CD4-positive, alpha-beta T cell (primary cell): ENCODE measurements at regions not wholly inside any gene's neighbourhood (a gene's known extent, or its start where the extent isn't known, plus 50 kb on each side); places are given as distances from the start of the nearest gene placed in this dataset.

Source experiments
- ATAC-seq: fragments of 200-7000 bp; cut with Tn5 transposase; one replicate; pipeline ENCODE4 v1.10.0; 2022; ENCODE audit warnings: mild to moderate bottlenecking; ENCODE audit not compliant: poor library complexity
- CTCF ChIA-PET: fragments of 350-600 bp; sonication (Branson Sonifier 250); formaldehyde crosslinking; loops from one replicate; lab custom pipeline; 2021; ENCODE audit warnings: antibody characterized with exemption, inconsistent platforms; lab: Charles Lee
- POLR2A ChIA-PET: fragments of 350-600 bp; sonication (Branson Sonifier 250); formaldehyde crosslinking; loops from one replicate; lab custom pipeline; 2021; ENCODE audit warnings: antibody characterized with exemption, inconsistent platforms; lab: Charles Lee
- DNase-seq, 14 experiments: peaks; one replicate each; pipeline ENCODE4 v3.0.0-alpha.2; 2013 to 2020; ENCODE audit warnings: mixed read lengths in 2 of 14
- H3K27ac ChIP-seq, 2 donors: one replicate each; pipeline versions ENCODE4 v1.5.1 to v1.7.0; 2013; ENCODE audit warnings: low read length in 2 of 2, low read depth in 1 of 2, mild to moderate bottlenecking in 1 of 2
- H3K27me3 ChIP-seq, 2 experiments: 1 replicate in 1 of 2; 2 replicates in 1 of 2; pipeline versions ENCODE4 v1.6.1 to v1.7.0; 2013; ENCODE audit warnings: low read length in 2 of 2, control low read depth in 1 of 2, mild to moderate bottlenecking in 1 of 2, moderate library complexity in 1 of 2; ENCODE audit not compliant: insufficient read depth in 2 of 2, control insufficient read depth in 1 of 2
- H3K36me3 ChIP-seq: one replicate; pipeline ENCODE4 v1.6.1; 2013; ENCODE audit warnings: low read length, control low read depth; ENCODE audit not compliant: insufficient read depth
- H3K4me1 ChIP-seq: one replicate; pipeline ENCODE4 v1.6.1; 2013; ENCODE audit warnings: low read length, control low read depth; ENCODE audit not compliant: insufficient read depth
- H3K4me3 ChIP-seq: one replicate; pipeline ENCODE4 v1.5.1; 2013; ENCODE audit warnings: mild to moderate bottlenecking, low read length, moderate library complexity
- H3K9me3 ChIP-seq, 2 experiments: 1 replicate in 1 of 2; 2 replicates in 1 of 2; pipeline versions ENCODE4 v1.6.1 to v1.7.0; 2013; ENCODE audit warnings: low read length in 2 of 2, mild to moderate bottlenecking in 2 of 2, control low read depth in 1 of 2, moderate library complexity in 1 of 2; ENCODE audit not compliant: control insufficient read depth in 1 of 2, insufficient read depth in 1 of 2
- H3K27ac Mint-ChIP-seq: one replicate; pipeline ENCODE4 v1.8.0; 2020; ENCODE audit warnings: mixed read lengths
- H3K27me3 Mint-ChIP-seq: one replicate; pipeline ENCODE4 v1.8.0; 2021; ENCODE audit warnings: mixed read lengths
- H3K36me3 Mint-ChIP-seq: one replicate; pipeline ENCODE4 v1.8.0; 2021; ENCODE audit warnings: low read depth, mixed read lengths
- H3K4me1 Mint-ChIP-seq: one replicate; pipeline ENCODE4 v1.8.0; 2021; ENCODE audit warnings: low read depth, mixed read lengths
- H3K4me3 Mint-ChIP-seq: one replicate; pipeline ENCODE4 v1.8.0; 2020; ENCODE audit warnings: mild to moderate bottlenecking, mixed read lengths
- H3K9me3 Mint-ChIP-seq: one replicate; pipeline ENCODE4 v1.8.0; 2020; ENCODE audit warnings: mixed read lengths
- intact Hi-C, 2 experiments: fragments of 100-400 bp; cut with DNase I in 1 of 2; cut with micrococcal nuclease in 1 of 2; formaldehyde crosslinking; loops; one replicate each; pipeline versions ENCODE4 v1.15.1 to v1.9.0; 2023 to 2025; cut with DNase I, micrococcal nuclease
- TF ChIP-seq, protein P1 (sequence below): fragments of 200-600 bp; IDR thresholded peaks from one replicate; pipeline ENCODE4 v1.8.0; 2022; ENCODE audit warnings: antibody characterized with exemption, mild to moderate bottlenecking

DNA sequence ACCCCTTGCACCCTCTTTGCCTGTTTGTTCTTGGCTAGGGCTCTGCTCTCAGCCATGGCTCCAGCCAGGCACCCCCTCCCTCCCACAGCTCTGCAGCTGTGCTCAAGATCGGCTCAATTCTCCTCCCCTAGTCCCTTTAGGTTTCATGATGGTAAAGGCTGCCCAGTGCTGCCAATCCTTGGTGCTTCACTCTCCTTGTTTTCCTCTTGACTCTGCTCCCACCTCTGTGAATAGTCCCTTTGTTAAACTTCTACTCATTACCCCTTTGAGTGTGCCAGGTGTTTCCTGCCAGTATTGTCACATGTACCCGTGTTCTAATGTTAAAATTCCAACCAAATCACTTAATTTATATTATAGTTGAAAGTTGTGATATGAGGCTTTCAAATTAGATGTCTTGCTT, 101.0 kb upstream of the CERS6 start:
- CTCF ChIA-PET = interaction anchor here (1.2 kb wide), 1 partner anchor 9 kb away, joined by 6 read pairs; no protein-coding TSS in a partner anchor
- intact Hi-C loops = no loop called here
- TF ChIP-seq, protein P1, sequence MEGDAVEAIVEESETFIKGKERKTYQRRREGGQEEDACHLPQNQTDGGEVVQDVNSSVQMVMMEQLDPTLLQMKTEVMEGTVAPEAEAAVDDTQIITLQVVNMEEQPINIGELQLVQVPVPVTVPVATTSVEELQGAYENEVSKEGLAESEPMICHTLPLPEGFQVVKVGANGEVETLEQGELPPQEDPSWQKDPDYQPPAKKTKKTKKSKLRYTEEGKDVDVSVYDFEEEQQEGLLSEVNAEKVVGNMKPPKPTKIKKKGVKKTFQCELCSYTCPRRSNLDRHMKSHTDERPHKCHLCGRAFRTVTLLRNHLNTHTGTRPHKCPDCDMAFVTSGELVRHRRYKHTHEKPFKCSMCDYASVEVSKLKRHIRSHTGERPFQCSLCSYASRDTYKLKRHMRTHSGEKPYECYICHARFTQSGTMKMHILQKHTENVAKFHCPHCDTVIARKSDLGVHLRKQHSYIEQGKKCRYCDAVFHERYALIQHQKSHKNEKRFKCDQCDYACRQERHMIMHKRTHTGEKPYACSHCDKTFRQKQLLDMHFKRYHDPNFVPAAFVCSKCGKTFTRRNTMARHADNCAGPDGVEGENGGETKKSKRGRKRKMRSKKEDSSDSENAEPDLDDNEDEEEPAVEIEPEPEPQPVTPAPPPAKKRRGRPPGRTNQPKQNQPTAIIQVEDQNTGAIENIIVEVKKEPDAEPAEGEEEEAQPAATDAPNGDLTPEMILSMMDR = no peak
- Mint-ChIP-seq H3K9me3 (no peaks in the 10 kb centered on the region), H3K4me1 (peaks cover 45% of the 10 kb centered on the region), H3K27me3 (no peaks in the 10 kb centered on the region), H3K4me3 (no peak overlapping the region), H3K27ac (peak overlapping the region; percentile 24), H3K36me3 (no peaks in the 10 kb centered on the region)
- Histone ChIP-seq H3K4me1 (peaks cover 11% of the 10 kb centered on the region), H3K9me3 (no peaks in the 10 kb centered on the region), H3K27ac (no peak overlapping the region), H3K36me3 (no peaks in the 10 kb centered on the region), H3K4me3 (no peak overlapping the region), H3K27me3 (no peaks in the 10 kb centered on the region)
- POLR2A ChIA-PET = no interaction called here
- DNase-seq (no peak), ATAC-seq (no peak)

DNA sequence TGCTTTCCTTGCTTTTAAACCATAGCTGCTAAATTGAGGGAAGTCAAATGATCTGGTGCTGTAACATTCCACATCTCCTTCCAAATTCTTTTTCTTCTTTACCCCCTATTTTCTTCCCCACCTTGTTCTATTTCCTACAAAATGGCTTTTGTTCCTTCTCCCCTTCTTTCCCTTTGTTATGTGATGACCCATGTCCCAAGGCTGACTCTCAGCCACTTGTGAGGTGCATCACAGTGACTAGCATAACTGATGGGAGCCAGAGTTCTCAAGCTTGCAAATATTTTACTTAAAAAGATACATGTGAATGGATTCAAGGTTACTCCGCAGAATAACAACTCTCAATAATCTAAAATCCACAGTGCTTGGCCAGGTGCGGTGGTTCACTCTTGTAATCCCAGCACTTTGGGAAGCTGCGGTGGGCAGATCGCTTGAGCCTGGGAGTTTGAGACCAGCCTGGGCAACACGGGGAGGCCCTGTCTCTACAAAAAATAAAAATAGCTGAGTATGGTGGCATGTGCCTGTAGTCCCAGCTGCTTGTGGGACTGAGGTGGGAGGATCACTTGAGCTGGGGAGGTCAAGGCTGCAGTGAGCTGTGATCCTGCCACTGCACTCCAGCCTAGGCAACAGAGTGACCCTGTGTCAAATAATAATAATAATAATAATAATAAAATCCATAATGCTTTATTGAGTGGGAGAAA, 100.1 kb upstream of the CERS6 start:
- H3K4me3 Mint-ChIP-seq = no peak overlapping the region
- CTCF ChIA-PET = interaction anchor here (0.7 to 1.2 kb wide), 2 partner anchors 9 to 67 kb away, joined by 4 to 6 read pairs; no protein-coding TSS in a partner anchor
- H3K27ac Mint-ChIP-seq = peak overlapping the region; percentile 24
- H3K36me3 Mint-ChIP-seq = no peaks in the 10 kb centered on the region
- H3K9me3 Mint-ChIP-seq = no peaks in the 10 kb centered on the region
- H3K27me3 Mint-ChIP-seq = no peaks in the 10 kb centered on the region
- H3K4me1 Mint-ChIP-seq = peaks cover 45% of the 10 kb centered on the region
- POLR2A ChIA-PET = interaction anchor here (0.6 kb wide), 1 partner anchor 90 kb away, joined by 3 read pairs; no protein-coding TSS in a partner anchor
- Histone ChIP-seq H3K27ac (no peak overlapping the region), H3K4me3 (no peak overlapping the region), H3K36me3 (no peaks in the 10 kb centered on the region), H3K27me3 (no peaks in the 10 kb centered on the region), H3K9me3 (no peaks in the 10 kb centered on the region), H3K4me1 (peaks cover 11% of the 10 kb centered on the region)
- DNase-seq (no peak), ATAC-seq (no peak)
- TF ChIP-seq, protein P1 = no peak
- intact Hi-C loops = no loop called here

DNA sequence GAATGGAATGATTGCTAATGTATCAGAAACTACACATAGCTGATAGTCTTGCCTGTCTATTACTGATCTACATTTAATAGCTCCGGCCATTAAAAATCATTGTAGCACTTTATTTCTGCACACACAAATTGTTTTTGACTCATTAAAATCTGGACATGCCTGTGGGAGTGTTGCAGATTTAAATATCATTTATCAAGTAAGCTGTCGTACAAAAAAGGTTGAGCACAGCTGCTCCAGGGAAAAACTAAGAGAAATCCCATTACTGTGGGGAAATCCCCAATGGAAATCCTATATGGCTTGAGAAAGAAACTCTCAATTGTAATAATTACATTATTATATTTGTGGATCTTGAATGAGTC, 99.6 kb upstream of the CERS6 start:
- TF ChIP-seq, protein P1 = no peak
- Mint-ChIP-seq H3K4me1 (peaks cover 45% of the 10 kb centered on the region), H3K27ac (no peak overlapping the region), H3K9me3 (no peaks in the 10 kb centered on the region), H3K27me3 (no peaks in the 10 kb centered on the region), H3K4me3 (no peak overlapping the region), H3K36me3 (no peaks in the 10 kb centered on the region)
- Histone ChIP-seq H3K27me3 (no peaks in the 10 kb centered on the region), H3K4me1 (peaks cover 11% of the 10 kb centered on the region), H3K9me3 (no peaks in the 10 kb centered on the region), H3K36me3 (no peaks in the 10 kb centered on the region), H3K4me3 (no peak overlapping the region), H3K27ac (no peak overlapping the region)
- CTCF ChIA-PET = interaction anchor here (0.7 kb wide), 1 partner anchor 68 kb away, joined by 4 read pairs; no protein-coding TSS in a partner anchor
- no peak for DNase-seq
- no peak for ATAC-seq
- POLR2A ChIA-PET = interaction anchor here (0.6 kb wide), 1 partner anchor 91 kb away, joined by 3 read pairs; no protein-coding TSS in a partner anchor
- intact Hi-C loops = no loop called here
